Inflammatory macrophage treated with lipopolysaccharide for 4 hours (primary cell): ENCODE measurements at regions not wholly inside any gene's neighbourhood (a gene's known extent, or its start where the extent isn't known, plus 50 kb on each side); places are given as distances from the start of the nearest gene placed in this dataset.
A peak's percentile ranks its signal among the peaks of the same experiment; 100 is the strongest.

Experiments used
- DNase-seq: peaks from one replicate; pipeline ENCODE4 v3.0.0-alpha.2; 2020

GRCh38 chr5:170451747-170452365, 52.0 kb upstream of the KCNIP1 start:
- peak; percentile 89 for DNase-seq

DNA sequence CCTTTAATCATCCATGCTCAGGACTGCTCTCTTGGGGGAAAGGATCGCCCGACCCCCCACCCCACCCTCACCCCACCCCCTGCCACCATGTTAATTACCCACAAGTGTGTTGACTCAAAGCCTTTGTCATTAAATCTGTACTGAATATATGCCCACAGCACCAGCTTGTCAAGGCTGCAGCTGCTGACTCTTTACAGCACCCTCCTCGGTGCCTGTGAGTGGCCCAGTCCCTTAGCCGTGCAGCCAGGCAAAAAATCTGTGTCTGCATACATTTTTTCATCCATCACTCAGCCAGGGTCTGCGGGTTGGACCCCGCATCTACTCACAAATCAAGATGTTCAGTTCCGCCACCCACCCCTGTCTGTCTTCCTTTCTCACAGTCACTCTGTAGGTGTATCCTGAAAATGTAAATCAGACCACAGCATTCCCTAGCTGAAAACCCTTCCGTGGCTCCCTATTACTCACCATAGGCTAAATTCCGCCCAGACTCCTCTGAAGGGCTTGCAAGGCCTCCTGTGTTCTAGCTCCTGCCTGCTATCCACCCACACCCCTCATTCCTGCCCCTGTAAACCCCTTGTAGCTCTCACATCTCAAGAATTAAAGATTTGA, 53.7 kb upstream of the KCNIP1 start:
- no peak for DNase-seq

GRCh38 chr5:170449232-170449631, 54.6 kb upstream of the KCNIP1 start:
- no peak for DNase-seq

DNA sequence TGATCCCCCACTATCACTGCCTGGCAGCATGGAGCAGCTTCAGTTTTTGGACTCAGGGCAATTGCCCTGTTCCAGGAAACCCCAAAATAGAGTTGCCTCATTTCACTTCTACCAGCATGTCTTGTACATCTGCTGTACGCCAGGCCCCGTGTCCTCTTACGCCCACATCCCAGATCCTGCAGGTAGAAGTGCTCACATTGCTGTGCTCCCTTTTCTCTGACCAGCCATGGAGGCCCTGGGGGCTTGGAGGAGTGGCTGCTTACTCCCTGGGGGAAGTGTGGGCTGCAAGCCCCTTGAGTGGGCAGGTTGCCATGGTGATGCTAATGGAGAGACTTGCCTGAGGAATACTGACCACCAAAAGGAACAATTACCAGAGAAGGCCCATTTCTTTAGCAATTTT, 55.6 kb upstream of the KCNIP1 start:
- no peak for DNase-seq

GRCh38 chr5:170446365-170446764, 57.2 kb upstream of the KCNMB1 start:
- DNase-seq, result no peak

DNA sequence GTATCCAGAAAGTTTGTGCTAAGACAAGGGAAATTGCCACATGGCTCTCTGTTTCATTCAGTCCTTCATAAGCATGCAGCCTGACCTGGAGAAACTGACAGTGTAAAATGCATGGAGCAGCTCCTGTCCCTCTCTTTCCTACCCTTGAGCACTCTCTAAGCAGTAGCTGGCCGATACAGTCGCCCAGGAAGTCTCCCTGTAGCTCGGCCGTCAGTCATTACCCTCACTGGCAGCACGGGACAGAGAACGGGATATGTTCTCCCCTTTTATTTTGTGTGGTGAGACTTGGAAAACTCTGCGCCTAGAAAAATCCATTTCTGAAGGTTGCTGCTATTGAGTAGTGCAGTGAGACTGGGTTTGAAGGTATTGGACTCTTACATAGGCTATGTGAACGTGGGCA, 56.8 kb upstream of the KCNMB1 start:
- DNase-seq, result no peak

DNA sequence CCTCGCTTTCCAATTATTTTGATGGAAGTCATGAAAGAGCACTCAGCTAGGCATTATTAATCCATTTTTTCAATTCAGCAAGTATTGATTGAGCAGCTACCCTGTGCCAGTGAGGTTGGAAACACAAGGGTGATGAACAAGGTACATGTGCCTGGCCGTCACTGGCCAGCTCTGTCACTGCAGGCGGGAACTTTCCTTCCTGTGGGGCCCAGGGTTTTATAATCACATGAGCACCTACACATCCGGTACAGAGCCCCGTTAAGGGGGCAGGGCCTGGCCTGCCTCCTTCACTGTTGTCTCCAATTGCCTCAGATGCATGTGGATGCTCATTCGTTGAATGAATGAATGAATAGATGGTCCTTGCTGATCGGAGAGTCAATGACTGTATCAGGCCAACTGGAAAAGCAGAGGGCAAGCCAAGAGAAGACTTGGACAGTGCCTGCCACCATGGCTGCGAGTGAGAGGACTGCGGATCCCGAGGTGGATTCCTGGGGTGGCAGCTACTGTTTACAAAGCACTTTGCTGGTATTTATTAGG, 55.9 kb upstream of the KCNMB1 start:
- DNase-seq, result no peak

GRCh38 chr5:170444181-170444580, 55.0 kb upstream of the KCNMB1 start:
- no peak for DNase-seq

DNA sequence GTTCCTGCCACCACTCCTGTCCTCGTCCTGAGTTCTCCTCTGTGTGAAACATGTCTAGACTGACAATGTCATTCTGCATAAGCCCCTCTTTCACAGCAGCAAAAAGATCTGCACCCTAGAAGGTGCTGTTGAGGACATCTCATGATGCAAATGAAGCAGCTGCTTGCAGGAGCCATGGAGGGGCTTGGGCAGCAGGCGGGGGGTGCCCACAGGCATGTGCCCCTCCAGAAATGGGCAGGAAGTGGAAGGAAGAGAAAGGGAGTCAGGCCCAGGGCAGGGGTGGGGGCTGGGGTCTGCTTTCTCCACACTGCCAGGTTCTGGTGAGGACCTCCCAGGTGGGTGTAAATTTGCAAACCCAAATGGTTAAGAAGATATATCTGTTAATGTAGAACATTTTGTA, 54.5 kb upstream of the KCNMB1 start:
- DNase-seq, result no peak

DNA sequence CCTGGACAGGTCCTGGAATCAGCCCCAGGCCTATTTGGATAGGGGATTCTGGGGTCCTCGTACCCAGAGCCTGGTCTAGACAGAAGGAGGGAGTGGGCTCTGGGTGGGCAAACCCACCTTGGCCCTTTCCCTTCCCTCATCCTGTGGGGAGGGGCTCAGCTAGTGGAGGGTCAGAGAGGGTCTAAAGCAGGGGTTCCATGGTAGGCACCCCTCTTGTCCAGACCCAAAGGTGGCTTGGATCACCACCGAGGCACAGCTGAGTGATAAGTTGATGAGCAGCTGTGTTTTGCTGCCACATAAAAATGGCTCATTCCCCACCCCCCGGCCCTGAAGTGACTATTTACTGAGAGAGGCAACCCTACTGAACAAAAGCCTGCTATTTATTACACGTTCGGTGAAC, 53.8 kb upstream of the KCNMB1 start:
- DNase-seq, result no peak

GRCh38 chr5:170442391-170442790, 53.2 kb upstream of the KCNMB1 start:
- DNase-seq, result peak; percentile 24

- no peak for DNase-seq
Observed at GRCh38 chr5:170441393-170441784, 52.2 kb upstream of the KCNMB1 start.

DNA sequence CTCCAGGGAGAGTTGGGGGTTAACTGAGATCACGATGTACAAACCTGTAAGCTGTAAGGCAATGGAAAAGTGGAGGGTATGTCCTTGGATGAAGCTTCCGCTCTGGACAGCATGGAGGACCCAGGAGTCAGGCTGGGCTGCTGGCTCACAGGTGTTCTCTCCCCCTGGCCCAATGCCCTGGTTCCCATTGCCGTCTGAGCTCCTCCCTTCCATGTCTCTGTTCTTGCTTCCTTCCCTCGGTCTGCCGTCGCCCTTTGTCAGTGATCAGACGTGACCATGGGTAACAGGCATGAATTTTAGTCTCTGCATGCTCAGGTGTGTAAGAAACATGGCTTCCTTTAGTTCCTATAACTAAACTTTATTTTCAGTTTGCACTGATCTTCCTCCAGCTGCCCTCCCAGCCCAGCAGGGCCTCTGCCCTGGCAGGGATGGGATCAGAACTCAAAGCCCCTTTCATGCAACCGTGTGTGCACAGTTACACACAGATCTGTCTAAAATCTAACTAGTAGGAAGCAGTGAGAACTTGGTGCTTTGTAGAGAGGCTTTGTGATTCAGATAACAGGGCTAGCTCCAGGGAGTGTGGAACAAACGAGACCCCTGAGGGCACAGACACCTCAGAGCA, 51.7 kb upstream of the KCNMB1 start:
- no peak for DNase-seq

DNA sequence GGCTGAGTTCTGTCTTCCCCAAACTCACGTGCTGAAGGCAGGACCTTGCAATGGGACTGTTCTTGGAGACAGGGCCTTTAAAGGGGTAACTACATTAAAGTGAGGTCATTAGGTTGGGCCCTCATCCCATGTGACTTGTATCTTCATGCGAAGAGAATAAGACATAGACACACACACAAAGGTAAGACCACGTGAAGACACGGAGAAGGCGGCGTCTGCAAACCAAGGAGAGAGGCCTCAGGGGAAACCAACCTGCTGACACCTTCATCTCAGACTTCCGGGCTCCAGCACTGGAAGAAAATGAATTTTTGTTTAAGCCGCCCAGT, 50.7 kb upstream of the KCNMB1 start:
- DNase-seq, result no peak

DNA sequence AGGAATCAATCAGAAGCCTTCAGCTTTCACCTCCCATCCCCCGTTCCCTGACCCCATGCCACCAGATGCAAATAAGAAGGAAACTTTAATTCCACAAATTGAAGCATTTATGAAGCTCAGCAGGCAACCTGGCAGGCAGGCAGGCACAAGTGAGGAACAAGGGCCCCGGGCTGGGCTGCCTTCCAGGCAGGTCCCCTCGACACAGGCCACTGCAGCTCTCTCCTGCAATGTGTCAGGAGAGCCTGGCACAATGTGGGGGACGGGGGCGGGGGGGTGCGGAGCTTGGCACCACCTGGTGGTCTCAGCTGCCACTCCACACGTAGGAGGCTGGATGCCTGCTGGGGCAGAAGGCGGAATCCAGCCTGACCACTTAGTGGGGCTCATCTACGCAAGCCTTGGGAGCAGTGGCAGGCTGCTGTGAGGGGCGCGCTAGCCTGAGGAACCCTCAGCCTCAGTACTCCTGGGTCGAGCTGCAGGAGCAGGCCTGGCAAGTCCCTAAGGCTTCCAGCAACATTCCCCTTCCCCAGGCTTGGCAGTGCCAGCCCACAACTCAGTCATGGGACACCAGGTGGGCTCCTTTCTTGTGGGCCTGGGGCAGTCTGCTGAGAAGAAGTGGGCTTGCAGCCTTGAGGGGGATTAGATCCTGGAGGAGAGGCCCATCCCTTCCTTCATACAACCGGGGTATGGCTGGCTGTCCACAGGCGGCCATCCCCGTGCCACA, 50.2 kb upstream of the KCNMB1 start:
- DNase-seq, result no peak
